ENCODE measurements at regions not wholly inside any gene's neighbourhood (a gene's known extent, or its start where the extent isn't known, plus 50 kb on each side); places are given as distances from the start of the nearest gene placed in this dataset.

DNA sequence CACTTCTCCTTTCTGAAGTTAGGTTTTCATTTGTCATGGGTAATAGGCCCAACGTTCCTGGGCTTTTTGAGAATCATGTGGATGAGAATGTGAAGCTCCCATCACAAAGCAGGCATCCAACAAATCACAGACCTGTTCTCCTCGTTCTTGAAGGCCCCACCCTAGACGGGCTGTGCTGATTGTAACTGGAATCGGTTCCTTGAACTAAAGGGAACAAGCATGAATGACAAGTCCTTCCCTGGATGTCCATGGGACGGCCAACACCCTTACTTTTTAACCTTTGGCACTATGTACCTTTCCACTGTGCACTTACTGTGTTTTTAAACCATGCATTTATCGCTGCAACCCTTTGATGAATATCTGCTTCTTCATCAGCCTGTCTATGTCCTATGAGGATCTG is 438.2 kb downstream of the CD83 start:
- BruUV-seq (replicated peaks) = no TSS peak
- no peaks in the 10 kb centered on the region for H3K9me3 ChIP-seq (ENCODE audit: low read length)
- in situ Hi-C loops (cut with HindIII; ENCODE audit: extremely low pct_ligation_motif_present, low pct_unique_long_range_greater_than_20kb) (no loop called here), intact Hi-C loops (cut with micrococcal nuclease; ENCODE audit: unreplicated experiment) (no loop called here)
- no peaks in the 10 kb centered on the region; a peak in 1 of 5 replicates for H3K27me3 ChIP-seq (ENCODE audit: control insufficient read depth in 1 of 2, insufficient read depth in 2 of 2, low read length in 2 of 2)
- no peaks in the 10 kb centered on the region for H3K4me1 ChIP-seq (ENCODE audit: insufficient read depth, low read length)
- no peak overlapping the region for H3K4me3 ChIP-seq (replicated peaks in 1 of 3; ENCODE audit: insufficient read depth in 1 of 3, low read depth in 2 of 3, low read length in 3 of 3)
- no peak overlapping the region for H3K4me2 ChIP-seq (ENCODE audit: low read depth, low read length)
- CTCF ChIA-PET (ENCODE audit: low intra/inter-chr PET ratio, low total read pairs) = no interaction called here
- DNase-seq (ENCODE audit: low spot score) = no peak
- H3K9ac ChIP-seq (ENCODE audit: insufficient read depth, low read depth, low read length) = no peak overlapping the region
- no peaks in the 10 kb centered on the region for H4K20me1 ChIP-seq (ENCODE audit: insufficient read depth, low read length)
- no peak for ATAC-seq
- no peak overlapping the region for H3K27ac ChIP-seq (ENCODE audit: extremely low read length, insufficient read depth, low read length)
- POLR2A ChIA-PET = no interaction called here
- no peaks in the 10 kb centered on the region for H3K36me3 ChIP-seq (replicated peaks in 1 of 2; ENCODE audit: control insufficient read depth in 1 of 2, insufficient read depth in 2 of 2, low read length in 2 of 2)
- no peak for FAIRE-seq
- H3K79me2 ChIP-seq (ENCODE audit: insufficient read depth, low read length) = no peaks in the 10 kb centered on the region
- TF ChIP-seq SCMH1 (CRISPR knock-in tag; IDR thresholded peaks at IDR 0.05; ENCODE audit: borderline replicate concordance) = no peak
- no peak for TF ChIP-seq JDP2 (CRISPR knock-in tag; IDR thresholded peaks at IDR 0.05; ENCODE audit: borderline replicate concordance)
- no peak for TF ChIP-seq RBFOX2 (IDR thresholded peaks at IDR 0.05; ENCODE audit: low read depth, low read length)
- TF ChIP-seq GZF1 (CRISPR knock-in tag; IDR thresholded peaks at IDR 0.05) = no peak
- no peak for TF ChIP-seq HOXA7 (CRISPR knock-in tag; IDR thresholded peaks at IDR 0.05)
- no peak for TF ChIP-seq ATRX (CRISPR knock-in tag; IDR thresholded peaks at IDR 0.05; ENCODE audit: borderline replicate concordance)
- TF ChIP-seq, protein P1, sequence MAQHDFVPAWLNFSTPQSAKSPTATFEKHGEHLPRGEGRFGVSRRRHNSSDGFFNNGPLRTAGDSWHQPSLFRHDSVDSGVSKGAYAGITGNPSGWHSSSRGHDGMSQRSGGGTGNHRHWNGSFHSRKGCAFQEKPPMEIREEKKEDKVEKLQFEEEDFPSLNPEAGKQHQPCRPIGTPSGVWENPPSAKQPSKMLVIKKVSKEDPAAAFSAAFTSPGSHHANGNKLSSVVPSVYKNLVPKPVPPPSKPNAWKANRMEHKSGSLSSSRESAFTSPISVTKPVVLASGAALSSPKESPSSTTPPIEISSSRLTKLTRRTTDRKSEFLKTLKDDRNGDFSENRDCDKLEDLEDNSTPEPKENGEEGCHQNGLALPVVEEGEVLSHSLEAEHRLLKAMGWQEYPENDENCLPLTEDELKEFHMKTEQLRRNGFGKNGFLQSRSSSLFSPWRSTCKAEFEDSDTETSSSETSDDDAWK (CRISPR knock-in tag; IDR thresholded peaks at IDR 0.05) = no peak
- TF ChIP-seq HNRNPK (IDR thresholded peaks at IDR 0.05; ENCODE audit: low read depth, low read length, poor library complexity, severe bottlenecking) = no peak
- no peak for TF ChIP-seq PHB2 (IDR thresholded peaks at IDR 0.05; ENCODE audit: partially characterized antibody)
- no peak for TF ChIP-seq PHF21A (CRISPR knock-in tag; IDR thresholded peaks at IDR 0.05)
- no peak for TF ChIP-seq ZKSCAN8 (CRISPR knock-in tag; IDR thresholded peaks at IDR 0.05; ENCODE audit: borderline replicate concordance)
- H2AFZ ChIP-seq (ENCODE audit: low read length) = no peak overlapping the region
- 9% methylated on average over 6 of the region's 6 CpGs for WGBS (ENCODE audit: low lambda C conversion rate)

Data from HepG2 (cell line).